GM21526 (cell line): ENCODE measurements at regions not wholly inside any gene's neighbourhood (a gene's known extent, or its start where the extent isn't known, plus 50 kb on each side); places are given as distances from the start of the nearest gene placed in this dataset.

Experiments
- ATAC-seq: cut with Tn5 transposase; IDR thresholded peaks from one replicate; pipeline ENCODE4 v1.9.1; 2021; ENCODE audit warnings: moderate library complexity; ENCODE audit not compliant: unreplicated experiment, low FRiP score

GRCh38 chr11:131043251-131043650, 127.0 kb upstream of the SNX19 start:
- ATAC-seq, result no peak

GRCh38 chr11:131044851-131045250, 128.6 kb upstream of the SNX19 start:
- no peak for ATAC-seq

GRCh38 chr11:131052367-131052766, 136.1 kb upstream of the SNX19 start:
- no peak for ATAC-seq

- no peak for ATAC-seq
Measured at GRCh38 chr11:131056036-131056435, 139.8 kb upstream of the SNX19 start.

GRCh38 chr11:131063638-131064037, 147.4 kb upstream of the SNX19 start:
- ATAC-seq, result no peak

- ATAC-seq, result peak; percentile 90
Measured at GRCh38 chr11:131064373-131064991, 148.2 kb upstream of the SNX19 start.

GRCh38 chr11:131065435-131066413, 149.4 kb upstream of the SNX19 start:
- no peak for ATAC-seq

GRCh38 chr11:131066551-131066950, 150.3 kb upstream of the SNX19 start:
- no peak for ATAC-seq

GRCh38 chr11:131070365-131070764, 154.1 kb upstream of the SNX19 start:
- no peak for ATAC-seq

- ATAC-seq, result no peak
Measured at GRCh38 chr11:131073167-131073566, 156.9 kb upstream of the SNX19 start.

- no peak for ATAC-seq
Measured at GRCh38 chr11:131074573-131074972, 158.3 kb upstream of the SNX19 start.

- no peak for ATAC-seq
Measured at GRCh38 chr11:131077340-131077739, 161.1 kb upstream of the SNX19 start.

- no peak for ATAC-seq
Measured at GRCh38 chr11:131079036-131079435, 162.8 kb upstream of the SNX19 start.

- ATAC-seq, result no peak
Measured at GRCh38 chr11:131089727-131090245, 173.5 kb upstream of the SNX19 start.

- no peak for ATAC-seq
Measured at GRCh38 chr11:131092469-131092868, 176.2 kb upstream of the SNX19 start.

- ATAC-seq, result no peak
Measured at GRCh38 chr11:131094827-131095226, 178.5 kb upstream of the SNX19 start.

GRCh38 chr11:131095511-131096185, 179.4 kb upstream of the SNX19 start:
- no peak for ATAC-seq

GRCh38 chr11:131099013-131099412, 182.7 kb upstream of the SNX19 start:
- no peak for ATAC-seq

GRCh38 chr11:131099746-131100145, 183.5 kb upstream of the SNX19 start:
- ATAC-seq, result no peak

GRCh38 chr11:131108760-131109159, 192.5 kb upstream of the SNX19 start:
- ATAC-seq, result no peak

- ATAC-seq, result no peak
Measured at GRCh38 chr11:131109257-131109656, 193.0 kb upstream of the SNX19 start.
